NCI-H1092 treated with DMSO at 0.1 percent for 48 hours (cell line): ENCODE measurements at regions not wholly inside any gene's neighbourhood (a gene's known extent, or its start where the extent isn't known, plus 50 kb on each side); places are given as distances from the start of the nearest gene placed in this dataset.

Source experiments
- DNase-seq: peaks from one replicate; lab custom pipeline; 2025; lab: John Stamatoyannopoulos, UW

- DNase-seq: no peak
Measured at GRCh38 chr9:129359916-129360536, 182.0 kb upstream of the IER5L start.

GRCh38 chr9:129359162-129359811, 181.2 kb upstream of the IER5L start:
- DNase-seq: no peak

- DNase-seq: no peak
Measured at GRCh38 chr9:129358621-129359154, 180.6 kb upstream of the IER5L start.

- no peak for DNase-seq
Measured at GRCh38 chr9:129357773-129358245, 179.7 kb upstream of the IER5L start.

- DNase-seq: no peak
Measured at GRCh38 chr9:129356871-129357772, 179.1 kb upstream of the IER5L start.

GRCh38 chr9:129355631-129356030, 177.6 kb upstream of the IER5L start:
- DNase-seq: no peak

- no peak for DNase-seq
Measured at GRCh38 chr9:129354498-129354897, 176.4 kb upstream of the IER5L start.

GRCh38 chr9:129353697-129354336, 175.8 kb upstream of the IER5L start:
- DNase-seq: no peak

- no peak for DNase-seq
Measured at GRCh38 chr9:129352146-129352865, 174.2 kb upstream of the IER5L start.

GRCh38 chr9:129351642-129352145, 173.6 kb upstream of the IER5L start:
- no peak for DNase-seq

- no peak for DNase-seq
Measured at GRCh38 chr9:129351058-129351641, 173.1 kb upstream of the IER5L start.

GRCh38 chr9:129350143-129350935, 172.3 kb upstream of the IER5L start:
- DNase-seq: no peak

- DNase-seq: no peak
Measured at GRCh38 chr9:129349665-129349947, 171.5 kb upstream of the IER5L start.

- no peak for DNase-seq
Measured at GRCh38 chr9:129348890-129349664, 171.0 kb upstream of the IER5L start.

GRCh38 chr9:129347316-129348120, 169.5 kb upstream of the IER5L start:
- DNase-seq: no peak

GRCh38 chr9:129346046-129346445, 168.0 kb upstream of the IER5L start:
- DNase-seq: no peak

- no peak for DNase-seq
Measured at GRCh38 chr9:129344641-129345495, 166.8 kb upstream of the IER5L start.
